NAMALWA (cell line): ENCODE measurements at regions not wholly inside any gene's neighbourhood (a gene's known extent, or its start where the extent isn't known, plus 50 kb on each side); places are given as distances from the start of the nearest gene placed in this dataset.
"Not testable (repeated sequence)": the region's sequence is repeated elsewhere in the genome, so short reads cannot be mapped to it uniquely, and the experiment has no call there.

ENCODE experiments used
- DNase-seq: peaks from one replicate; pipeline ENCODE4 v3.0.0-alpha.2; 2015; ENCODE audit warnings: low spot score

DNA sequence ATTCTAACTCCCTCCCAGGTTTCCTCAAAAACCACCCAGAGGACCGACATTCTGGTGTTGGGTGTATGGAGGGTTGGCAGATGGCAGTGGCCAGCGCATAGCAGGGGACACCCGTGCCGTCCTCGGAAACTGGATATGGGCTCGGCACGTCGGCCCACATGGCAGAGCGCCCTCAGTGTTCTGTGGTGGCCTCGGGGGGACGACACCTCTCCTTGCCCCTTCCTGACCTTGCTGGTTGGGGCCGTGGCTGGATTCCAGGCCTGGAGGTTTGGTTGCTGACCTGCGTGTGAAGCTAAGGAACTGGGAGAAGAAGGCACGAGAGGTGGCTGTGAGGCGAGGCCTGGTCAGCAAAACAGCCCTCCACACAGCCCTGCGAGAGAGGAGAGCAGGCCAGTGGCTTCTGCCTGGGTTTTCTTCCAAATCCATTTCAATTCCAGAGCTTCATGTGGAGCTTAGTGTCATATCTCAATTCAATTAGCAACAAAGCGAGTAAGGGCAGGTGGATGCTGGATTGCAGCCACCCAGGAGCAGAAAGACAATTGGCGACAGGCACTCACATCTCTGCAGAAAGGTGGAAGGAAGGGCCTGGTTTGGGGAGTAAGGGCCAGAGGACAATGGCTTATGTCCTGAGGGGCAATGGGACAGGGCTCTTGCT, 478.4 kb downstream of the BRD1 start:
- no peak for DNase-seq

DNA sequence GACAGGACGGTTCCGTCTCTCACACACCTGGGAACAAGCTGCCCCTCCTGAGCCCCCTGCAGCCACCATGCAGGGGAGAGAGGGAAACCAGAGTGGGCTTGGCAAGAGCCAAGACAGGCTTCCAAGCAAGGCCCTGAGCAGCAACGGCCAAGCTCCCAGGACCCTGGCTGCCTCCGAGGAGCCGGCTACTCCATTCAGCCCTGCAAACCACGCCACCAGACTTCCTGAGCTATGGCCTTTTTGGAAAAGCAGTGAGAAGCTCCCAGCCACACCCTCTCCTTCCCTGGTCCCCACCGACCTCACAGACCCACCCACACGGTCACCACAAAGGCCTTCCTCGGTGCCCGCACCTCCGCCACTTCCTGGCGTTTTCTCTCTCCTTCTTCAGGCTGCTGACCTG, 479.0 kb downstream of the BRD1 start:
- DNase-seq = no peak

DNA sequence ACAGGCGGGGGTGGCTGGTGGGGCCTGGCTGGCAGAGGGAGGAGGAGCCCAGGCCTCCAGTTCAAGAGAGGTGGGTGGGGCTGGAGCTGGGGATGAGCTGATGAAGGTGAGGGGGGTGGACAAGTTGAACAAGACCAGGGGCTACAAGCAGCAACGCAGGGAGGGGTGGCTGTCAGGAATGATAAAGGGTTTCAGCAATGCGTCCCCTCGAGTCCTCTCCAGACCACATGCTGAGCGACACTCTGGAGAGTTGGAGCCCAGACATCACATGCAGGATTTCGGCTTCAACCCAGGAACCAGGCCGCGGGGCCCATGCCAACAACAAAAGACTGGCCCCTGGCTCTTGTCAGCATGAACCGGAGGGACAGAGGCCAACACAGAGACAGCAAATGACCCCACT, 480.3 kb downstream of the BRD1 start:
- DNase-seq = no peak

DNA sequence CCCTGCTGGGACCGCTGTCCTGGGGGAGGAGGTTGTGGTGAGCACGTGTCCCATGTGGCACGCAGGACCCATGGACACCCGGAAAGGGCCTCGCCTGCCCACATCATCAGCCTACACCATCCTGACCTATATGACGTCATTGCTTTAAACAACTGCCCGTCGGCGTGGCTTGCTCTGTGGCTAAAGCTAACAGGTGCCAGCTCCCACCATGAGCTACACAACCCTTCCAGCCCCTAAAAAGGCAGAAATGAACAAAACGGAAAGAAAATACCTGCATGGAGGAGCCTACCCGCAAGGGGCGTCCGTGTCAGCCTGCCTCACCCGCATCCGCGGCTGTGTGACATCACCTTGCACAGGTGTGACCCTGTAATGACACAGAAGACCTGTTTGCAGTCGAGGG, 481.8 kb downstream of the BRD1 start:
- no peak for DNase-seq

DNA sequence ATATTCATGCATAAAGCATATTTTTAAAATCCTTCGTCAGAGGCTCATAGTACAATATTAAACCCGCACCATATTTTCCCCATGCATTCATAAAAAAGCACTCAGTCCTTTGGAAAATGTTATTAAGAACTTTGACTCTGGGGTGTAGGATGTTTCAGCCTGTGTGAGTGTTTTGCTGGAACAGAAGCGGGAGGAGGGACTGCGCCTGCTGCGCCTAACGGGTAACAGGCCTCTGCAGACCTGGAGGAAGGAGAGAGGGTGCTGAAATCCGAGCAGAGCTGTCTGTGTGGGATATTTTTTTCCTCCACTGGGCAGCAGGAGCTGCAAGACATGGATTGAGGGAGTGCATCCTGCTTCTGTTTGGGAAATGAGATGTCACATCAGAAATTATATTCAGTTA, 483.0 kb downstream of the BRD1 start:
- no peak for DNase-seq

DNA sequence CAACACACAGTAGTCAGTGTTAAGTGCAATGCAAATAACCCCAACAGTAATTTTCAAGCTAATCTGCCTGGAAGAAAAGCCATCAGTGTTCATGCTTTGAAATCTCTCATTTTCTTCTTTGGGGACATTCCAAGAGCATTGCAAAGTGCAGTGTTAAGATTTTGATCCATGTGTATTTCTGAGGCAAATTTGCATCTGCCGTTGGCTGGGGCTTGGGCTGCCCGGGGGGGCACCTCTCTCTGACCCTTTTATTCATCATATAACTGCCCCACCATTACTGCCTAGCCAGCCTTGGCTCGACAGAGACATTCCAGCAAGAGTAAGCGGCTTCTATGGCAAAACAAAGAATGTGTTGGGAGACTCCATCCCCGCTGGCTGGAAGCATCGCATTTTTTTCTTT, 483.5 kb downstream of the BRD1 start:
- no peak for DNase-seq

DNA sequence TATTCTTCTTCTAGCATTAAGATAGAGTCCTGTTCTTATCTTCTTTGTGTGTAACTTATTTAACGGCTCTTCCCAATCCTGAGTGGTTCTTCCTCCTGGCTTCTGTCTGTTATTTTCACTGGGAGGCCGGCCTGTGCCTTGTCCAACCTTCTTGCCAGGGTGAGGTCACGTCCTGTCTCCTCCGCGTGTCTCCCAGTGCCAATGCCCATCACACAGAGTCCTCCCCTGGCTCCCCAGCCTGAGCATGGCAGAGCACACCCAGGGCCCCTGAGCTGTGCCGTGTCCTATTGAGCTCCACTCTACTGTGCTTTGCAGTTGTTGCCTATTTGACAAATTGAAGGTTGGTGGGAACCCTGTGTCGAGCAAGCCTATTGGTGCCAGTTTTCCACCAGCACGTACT, 487.3 kb downstream of the BRD1 start:
- no peak for DNase-seq

DNA sequence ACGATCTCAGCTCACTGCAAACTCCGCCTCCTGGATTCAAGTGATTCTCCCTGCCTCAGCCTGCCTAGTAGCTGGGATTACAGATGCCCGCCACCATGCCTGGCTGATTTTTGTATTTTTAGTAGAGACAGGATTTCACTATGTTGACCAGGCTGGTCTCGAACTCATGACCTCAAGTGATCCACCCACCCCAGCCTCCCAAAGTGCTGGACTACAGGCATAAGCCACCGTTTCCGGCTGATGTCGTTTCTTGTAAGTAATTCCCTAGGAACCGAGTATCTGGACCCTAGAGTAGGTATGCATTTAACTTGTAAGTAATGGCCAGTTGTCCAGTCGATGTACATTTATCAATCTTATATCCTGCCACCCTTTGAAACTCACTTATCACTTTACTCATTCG, 491.2 kb downstream of the BRD1 start:
- not testable (repeated sequence) for DNase-seq

DNA sequence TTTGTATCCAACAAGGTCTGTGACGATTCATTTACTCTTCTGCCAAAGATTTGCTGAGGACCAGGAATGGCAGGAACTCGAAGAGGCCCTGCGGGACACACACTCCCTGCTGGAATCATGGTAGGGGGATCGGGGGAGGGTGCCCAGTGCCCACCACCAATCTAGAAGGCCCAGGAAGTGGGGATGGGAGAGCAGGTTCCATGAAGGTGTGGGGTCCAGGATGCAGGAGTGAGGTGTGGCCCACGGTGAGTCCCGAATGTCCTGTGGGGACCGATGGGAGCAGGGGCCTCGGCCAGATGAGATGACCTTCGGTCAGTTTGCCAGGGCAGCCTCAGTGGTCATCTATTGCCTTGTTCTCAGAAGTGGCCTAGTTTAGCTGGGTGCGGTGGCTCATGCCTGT, 492.7 kb downstream of the BRD1 start:
- no peak for DNase-seq

DNA sequence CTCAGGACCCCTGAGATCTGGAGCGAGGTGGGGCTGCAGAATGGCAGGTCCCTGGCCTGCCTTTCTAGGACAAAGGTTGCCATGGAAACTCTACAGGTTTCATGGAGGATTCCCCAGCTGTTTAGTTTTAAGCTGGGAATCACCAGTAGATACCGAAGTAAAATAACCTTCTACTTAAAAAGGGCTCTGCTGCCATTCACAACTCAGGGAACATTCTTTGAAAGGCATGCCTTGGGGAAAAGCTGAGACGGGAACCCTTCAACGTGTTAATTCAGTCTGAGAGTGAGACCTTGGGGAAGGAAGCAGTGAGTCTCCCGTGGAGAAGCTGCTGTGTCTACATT, 493.3 kb downstream of the BRD1 start:
- DNase-seq = no peak

DNA sequence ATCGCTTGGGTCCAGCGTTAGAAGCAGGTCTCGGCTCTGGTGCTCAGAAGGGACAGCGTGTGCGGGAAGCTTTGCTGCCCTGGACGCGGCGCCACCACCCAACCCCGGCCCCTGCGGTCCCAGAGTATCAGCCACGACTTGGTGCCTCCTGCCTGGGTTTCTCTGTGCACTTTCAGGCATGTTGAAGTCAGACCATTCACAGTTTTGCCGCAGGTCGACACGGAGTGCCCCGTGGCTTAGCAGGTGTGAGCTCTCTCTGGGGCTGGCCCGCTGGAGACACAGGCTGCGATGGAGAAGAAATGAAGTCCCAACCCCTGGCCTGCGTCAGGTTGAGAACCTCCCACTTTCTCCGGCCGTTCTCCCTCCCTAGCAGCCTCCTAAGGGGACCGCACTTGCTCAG, 494.5 kb downstream of the BRD1 start:
- no peak for DNase-seq

DNA sequence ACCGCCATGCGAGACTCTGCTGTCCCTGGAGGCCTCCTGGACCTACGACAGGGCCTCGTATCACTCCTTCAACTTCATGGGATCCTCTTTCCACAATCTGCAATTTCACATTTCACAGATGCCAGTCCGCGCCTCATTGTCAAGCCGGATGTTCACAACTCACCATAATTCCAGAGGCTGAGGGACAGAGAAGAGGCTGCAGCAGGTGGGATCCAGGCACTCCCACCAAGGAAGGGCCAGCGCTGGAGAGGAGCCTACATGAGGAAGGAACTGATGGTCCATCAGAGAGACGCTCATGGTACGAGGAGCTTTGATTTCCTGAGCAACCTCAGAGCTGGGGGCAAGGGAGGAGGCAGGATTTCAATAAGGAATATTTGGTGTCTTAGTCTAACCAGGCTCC, 495.0 kb downstream of the BRD1 start:
- no peak for DNase-seq

DNA sequence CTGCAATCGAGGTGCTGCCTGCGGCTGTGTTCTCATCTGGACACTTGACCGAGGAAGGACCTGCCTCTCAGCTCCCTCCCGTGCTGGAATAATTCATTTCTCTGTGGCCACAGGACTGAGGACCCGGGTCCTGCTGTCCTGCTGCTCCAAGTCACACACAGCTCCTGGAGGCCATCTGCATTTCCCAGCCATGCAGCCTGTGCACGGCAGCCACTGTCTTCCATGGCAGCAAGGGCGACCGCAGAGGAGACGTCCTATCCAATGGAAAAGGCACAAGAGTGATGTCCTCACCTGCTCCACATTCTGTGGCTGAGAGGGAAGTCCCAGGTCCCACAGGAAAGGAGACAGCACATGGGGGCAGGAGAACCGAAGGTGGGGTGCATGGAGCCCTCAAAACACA, 495.8 kb downstream of the BRD1 start:
- no peak for DNase-seq

DNA sequence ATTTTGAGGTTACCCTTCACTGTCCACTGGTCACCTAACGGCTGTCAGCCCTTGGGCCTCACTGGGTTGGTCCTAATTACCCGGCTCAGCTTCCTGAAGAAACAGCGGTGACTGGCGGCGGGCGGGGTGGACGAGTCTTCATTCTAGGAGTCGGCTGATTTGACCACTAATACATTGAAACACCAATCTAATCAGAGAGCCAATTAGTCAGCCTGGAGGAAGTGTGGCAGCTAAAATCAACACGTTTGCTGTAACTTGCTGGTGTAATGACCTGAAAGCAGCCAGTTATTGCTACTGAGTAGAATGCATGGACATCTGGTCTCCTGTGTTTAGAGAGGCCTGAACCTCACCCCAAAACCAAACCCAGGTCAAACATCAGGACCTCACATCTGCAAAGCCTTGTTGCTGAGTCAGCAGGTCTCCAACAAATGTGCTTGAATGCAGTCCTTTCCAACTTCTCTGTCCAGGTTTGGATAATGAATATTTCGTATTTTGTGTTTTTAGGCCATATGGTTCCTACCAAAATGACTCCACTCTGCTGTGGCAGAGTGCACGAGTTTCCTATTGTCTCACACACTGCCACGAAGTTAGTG, 496.4 kb downstream of the BRD1 start:
- DNase-seq = no peak

DNA sequence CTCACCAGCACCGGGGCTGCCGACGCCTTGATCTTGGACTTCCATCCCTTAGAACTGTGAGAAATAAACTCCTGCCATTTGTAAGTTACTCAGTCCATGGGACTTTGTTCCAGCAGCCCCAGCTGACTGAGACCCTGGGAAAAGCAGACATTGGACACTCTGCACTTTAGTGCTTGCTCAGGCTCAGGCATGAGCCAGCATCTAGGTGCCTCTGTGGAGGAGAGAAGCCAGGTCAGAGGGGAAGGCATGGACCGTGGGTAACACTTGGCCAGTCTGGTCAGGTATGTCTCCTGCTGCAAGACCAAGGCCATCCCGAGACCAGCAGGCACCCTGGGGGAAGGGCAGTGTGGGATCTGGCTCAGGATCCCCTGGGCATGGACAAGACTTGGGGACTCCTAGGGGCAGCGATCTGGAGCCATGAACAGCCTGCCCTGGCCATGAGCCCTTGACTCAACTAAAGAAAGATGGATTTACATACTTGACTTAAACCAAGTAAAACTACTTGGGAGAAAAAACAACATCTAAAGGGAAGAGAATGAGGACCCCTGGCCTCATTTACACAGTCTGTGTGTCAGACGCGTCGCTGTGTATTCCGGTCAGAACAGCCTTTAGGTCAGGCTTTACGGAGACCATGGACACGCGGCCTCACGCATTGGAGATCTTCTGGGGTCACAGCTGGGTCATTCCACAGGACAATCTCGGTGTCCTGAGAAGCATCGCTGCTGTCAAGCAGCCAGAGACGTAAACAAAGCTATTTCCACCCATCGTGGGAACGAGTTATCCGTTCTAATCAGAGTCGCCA, 497.1 kb downstream of the BRD1 start:
- no peak for DNase-seq

DNA sequence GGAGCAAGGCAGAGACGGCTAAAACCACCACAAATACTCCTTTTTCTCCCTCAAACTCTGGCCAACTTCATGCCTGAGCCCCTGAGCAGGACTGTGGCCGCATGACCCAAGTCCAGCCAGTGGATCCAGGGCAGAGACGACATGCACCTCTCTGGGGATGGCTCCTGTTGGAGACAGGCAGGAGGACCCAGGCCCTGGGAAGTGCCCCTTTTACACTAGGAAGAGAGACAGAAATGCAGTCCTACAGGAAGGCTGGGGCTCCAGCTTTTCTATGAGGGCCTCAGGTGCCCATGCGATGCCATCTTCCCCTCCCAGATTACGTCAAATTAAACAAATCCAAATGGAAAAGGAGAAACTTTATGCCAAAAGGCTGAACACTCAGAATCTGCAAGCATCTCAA, 498.0 kb downstream of the BRD1 start:
- DNase-seq = no peak

DNA sequence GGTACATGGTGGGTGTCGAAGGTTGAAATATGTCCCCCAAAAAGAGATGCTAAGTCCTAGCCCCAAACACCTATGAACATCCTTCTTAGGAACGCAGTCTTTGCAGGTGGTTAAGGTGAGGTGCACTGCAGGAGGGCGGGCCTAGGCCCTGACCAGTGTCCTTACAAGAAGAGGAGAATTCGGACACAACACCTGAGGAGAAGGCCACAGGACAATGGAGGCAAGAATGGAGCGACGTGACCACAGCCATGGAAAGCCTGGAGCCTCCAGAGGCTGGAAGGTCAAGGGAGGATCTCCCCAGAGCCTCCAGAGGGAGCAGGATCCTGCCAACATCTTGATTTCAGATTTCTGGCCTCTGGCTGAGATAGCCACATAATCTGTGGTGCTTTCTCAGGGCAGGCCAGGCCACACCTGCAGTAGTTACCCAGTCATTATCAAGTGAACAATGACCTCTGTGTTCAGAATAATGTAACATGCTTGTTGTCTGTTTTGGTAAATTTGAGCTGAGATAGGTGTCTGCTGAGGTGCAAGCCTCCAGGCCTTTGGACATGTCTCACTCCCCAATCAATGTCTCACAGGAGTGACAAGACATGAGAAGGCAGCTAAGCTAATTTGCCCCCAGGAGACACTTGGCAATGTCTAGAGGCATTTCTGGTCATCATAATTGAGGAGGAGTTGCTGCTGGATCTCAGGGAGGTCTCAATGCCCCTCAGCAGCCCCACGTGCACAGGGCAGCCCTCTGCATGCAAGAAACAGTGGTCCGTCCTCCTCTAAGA, 498.9 kb downstream of the BRD1 start:
- no peak for DNase-seq

DNA sequence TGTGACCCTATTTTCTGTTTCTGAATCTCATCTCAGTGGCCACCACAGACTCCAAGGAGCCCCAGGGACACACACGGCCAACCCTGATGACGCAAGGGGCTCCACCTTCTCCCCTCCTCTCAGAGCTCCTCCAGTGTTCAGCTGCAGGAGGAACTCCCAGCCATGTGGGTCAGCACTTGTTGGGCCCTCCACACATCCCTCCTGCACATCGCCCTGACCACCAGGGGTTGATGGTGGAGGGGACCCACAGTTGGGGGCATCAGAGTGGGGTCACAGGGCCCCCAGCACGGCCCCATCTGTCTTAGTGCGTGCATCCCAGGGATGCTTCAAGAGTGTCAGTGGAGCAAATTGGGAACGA, 499.6 kb downstream of the BRD1 start:
- no peak for DNase-seq

DNA sequence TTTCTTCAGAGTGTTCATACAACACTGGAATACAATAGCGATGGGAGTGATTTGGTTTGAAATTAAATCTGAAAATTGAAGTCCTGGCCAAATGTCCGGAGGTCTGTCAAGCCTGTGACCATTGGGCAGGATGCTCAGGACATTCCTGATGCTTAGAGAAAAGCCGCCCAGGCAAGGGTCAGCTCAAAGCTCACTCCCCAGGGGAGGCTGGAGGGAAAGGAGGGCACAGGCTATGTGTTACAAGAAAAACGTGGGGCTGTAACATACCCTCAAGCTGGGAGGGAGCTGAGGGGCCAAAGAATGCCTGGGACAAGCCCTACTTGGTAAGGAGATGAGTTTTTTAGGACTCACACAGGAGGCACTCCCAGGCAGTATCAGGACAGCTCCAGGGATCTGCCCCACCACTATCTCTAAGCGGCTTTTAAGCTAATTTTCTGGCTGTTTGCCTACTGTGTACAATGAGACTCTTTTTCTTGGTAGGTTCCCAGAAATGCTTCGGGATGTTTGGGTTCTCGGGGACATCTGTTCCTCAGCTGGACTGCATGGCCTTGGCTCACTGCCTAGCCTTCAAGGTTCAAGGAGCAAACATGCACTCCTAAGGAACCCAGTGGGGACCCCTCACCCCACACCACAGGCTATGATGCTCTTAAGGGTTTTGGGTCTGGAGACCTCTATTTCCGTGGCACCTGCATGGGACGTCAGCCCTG, 500.1 kb downstream of the BRD1 start:
- DNase-seq = no peak

DNA sequence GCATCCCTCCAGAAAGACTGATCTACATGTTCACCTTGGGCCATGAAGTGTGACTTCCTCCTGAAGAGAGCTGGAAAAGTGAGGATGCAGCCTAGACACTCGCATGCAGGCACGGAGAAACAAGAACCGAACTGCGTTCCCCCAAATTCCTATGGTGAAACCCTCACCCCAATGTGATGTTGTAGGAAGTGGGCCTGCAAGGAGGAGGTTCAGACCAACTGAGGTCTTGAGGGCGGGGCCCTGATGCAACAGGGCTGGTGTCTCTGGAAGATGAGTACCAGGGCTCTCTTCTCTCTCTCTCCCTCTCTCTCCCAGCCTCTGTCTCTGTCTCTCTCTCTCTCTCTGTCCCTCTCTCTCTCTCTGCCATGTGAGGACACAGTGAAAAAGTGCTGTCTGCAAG, 501.1 kb downstream of the BRD1 start:
- no peak for DNase-seq

DNA sequence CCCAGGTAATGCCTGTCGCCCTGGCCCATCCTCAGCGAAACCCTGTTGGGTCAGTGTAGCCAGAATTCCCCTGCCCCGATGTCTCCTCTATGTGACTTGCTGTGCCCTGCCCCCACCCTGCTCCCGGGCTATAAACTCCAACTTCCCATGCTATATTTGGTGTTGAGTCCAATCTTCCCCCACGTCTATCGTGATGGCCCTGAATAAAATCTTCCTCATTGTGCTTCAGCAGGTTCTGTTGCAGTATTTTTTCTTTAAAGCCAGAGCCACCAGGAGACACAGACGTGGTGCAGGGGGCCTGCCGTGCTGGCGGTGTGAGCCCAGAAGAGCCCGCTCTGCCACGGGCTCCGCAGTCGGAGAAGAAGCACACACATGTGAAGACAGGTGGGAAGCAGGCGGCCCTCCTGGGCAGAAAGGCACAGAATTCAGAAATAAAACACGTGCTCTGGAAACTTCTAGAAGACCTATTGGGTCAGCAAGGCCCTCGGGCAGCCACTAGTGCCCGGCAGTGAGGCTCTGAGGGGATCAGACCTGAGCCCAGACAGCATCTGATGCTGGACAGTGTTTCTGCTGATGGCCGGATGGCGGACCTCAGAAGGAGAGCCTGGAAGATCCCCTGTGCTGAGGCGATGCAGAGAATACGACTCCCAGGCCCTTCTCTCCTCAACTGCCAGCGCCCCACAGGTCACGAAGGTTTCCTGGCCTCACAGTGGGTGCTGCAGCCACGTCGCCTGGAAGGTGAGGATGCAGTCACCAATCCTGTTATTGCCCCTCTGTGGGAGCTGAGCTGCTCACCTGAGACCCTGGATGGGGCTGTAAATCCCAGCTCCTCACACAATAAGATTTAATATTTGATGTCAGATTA, 501.9 kb downstream of the BRD1 start:
- no peak for DNase-seq
